Upper lobe of left lung (tissue), 4 donors: ENCODE measurements at regions not wholly inside any gene's neighbourhood (a gene's known extent, or its start where the extent isn't known, plus 50 kb on each side); places are given as distances from the start of the nearest gene placed in this dataset.

Experiments
- POLR2A ChIP-seq, 4 donors: fragments of 450-650 bp; IDR thresholded peaks; one replicate each; pipeline ENCODE4 v1.5.1; 2016 to 2017; ENCODE audit warnings: antibody characterized with exemption in 4 of 4, mild to moderate bottlenecking in 2 of 4
- TF ChIP-seq, protein P1 (sequence below), 6 experiments: fragments of 450-650 bp in 4 of 6; fragments of 200-600 bp in 2 of 6; sonication (generic) in 2 of 6; IDR thresholded peaks; one replicate each; pipeline ENCODE4 v1.5.1; 2016 to 2019; ENCODE audit warnings: antibody characterized with exemption in 6 of 6

DNA sequence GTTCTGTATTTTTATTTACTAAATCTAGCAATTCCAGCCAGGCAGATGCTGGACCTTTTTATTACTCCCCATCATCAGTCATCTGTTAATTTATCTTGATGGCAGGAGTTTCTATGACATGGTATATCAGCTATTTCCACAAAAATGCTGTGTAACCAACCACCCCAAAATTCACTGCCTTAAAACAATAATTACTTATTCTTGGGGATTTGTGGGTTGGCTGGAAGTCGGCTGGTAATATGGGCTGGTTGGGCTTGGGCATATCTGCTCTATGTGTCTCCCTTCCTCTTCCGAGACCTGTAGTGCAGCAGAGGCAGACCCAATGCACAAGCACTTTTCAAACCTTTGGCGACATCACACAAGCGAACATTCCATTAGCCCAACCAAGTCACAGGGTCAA is 92.1 kb upstream of the UBE2E1 start:
- TF ChIP-seq, protein P1, sequence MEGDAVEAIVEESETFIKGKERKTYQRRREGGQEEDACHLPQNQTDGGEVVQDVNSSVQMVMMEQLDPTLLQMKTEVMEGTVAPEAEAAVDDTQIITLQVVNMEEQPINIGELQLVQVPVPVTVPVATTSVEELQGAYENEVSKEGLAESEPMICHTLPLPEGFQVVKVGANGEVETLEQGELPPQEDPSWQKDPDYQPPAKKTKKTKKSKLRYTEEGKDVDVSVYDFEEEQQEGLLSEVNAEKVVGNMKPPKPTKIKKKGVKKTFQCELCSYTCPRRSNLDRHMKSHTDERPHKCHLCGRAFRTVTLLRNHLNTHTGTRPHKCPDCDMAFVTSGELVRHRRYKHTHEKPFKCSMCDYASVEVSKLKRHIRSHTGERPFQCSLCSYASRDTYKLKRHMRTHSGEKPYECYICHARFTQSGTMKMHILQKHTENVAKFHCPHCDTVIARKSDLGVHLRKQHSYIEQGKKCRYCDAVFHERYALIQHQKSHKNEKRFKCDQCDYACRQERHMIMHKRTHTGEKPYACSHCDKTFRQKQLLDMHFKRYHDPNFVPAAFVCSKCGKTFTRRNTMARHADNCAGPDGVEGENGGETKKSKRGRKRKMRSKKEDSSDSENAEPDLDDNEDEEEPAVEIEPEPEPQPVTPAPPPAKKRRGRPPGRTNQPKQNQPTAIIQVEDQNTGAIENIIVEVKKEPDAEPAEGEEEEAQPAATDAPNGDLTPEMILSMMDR (IDR thresholded peaks at IDR 0.05), result no peak
- TF ChIP-seq POLR2A (IDR thresholded peaks at IDR 0.05), result no peak
